K562 (cell line): ENCODE measurements at regions not wholly inside any gene's neighbourhood (a gene's known extent, or its start where the extent isn't known, plus 50 kb on each side); places are given as distances from the start of the nearest gene placed in this dataset.

Experiments used
- ATAC-seq: fragments of 200-7000 bp; cut with Tn5 transposase; 3 replicates; pipeline ENCODE4 v1.9.1; 2020; ENCODE audit warnings: moderate library complexity
- BruUV-seq: library from RNA; stranded (reverse); fragments of 400-500 nt; replicated peaks from 2 replicates; lab custom pipeline; 2021; lab: Mats Ljungman, UMichigan
- CTCF ChIA-PET: fragments of 300-600 bp; formaldehyde crosslinking; extraction: SDS; loops from one replicate; lab custom pipeline; 2021; ENCODE audit warnings: low intra/inter-chr PET ratio; lab: Yijun Ruan, JAX
- POLR2A ChIA-PET: fragments of 300-600, 350-650 bp; sonication (Branson Sonifier 250); formaldehyde crosslinking; extraction: SDS; loops from one replicate; lab custom pipeline; 2021; ENCODE audit warnings: antibody characterized with exemption, inconsistent platforms; lab: Yijun Ruan, JAX
- DNase-seq, 4 experiments: peaks; one replicate each; pipeline versions ENCODE4 v3.0.0 to v3.0.0-alpha.2; 2011 to 2018; ENCODE audit warnings: low spot score in 3 of 4, mixed read lengths in 3 of 4; ENCODE audit errors: extremely low read depth in 1 of 4
- FAIRE-seq: peaks from 2 replicates; lab custom pipeline; 2011; peaks lifted over from hg19 to GRCh38; lab: Jason Lieb, UNC
- H2AFZ ChIP-seq: 2 replicates; pipeline ENCODE4 v1.6.0; 2011; ENCODE audit warnings: low read depth, low read length, control low read depth, inconsistent platforms
- H3K27ac ChIP-seq: fragments of 200-600 bp; 3 replicates; pipeline ENCODE4 v1.8.0; 2011; ENCODE audit warnings: low read depth, mild to moderate bottlenecking, control low read depth, inconsistent platforms, low read length, moderate library complexity, mixed read lengths; ENCODE audit errors: extremely low read depth
- H3K27me3 ChIP-seq, 2 experiments: fragments of 300-600 bp in 1 of 2; 2 replicates in 1 of 2; 3 replicates in 1 of 2; pipeline versions ENCODE4 v1.6.0 to v1.8.0; 2011; ENCODE audit warnings: inconsistent platforms in 2 of 2, low read length in 2 of 2, mild to moderate bottlenecking in 1 of 2, mixed read lengths in 1 of 2, moderate library complexity in 1 of 2; ENCODE audit not compliant: control insufficient read depth in 2 of 2, insufficient read depth in 2 of 2
- H3K36me3 ChIP-seq: fragments of 300-600 bp; 3 replicates; pipeline ENCODE4 v1.8.0; 2011; ENCODE audit warnings: mild to moderate bottlenecking, low read length, inconsistent platforms; ENCODE audit not compliant: control insufficient read depth, insufficient read depth
- H3K4me1 ChIP-seq, 2 experiments: fragments of 200-600 bp in 1 of 2; replicated peaks in 1 of 2; 2 replicates in 1 of 2; 3 replicates in 1 of 2; pipeline versions ENCODE4 v1.5.1 to v1.8.0; 2011; ENCODE audit warnings: inconsistent platforms in 2 of 2, low read length in 2 of 2, mild to moderate bottlenecking in 1 of 2, mixed read lengths in 1 of 2, moderate library complexity in 1 of 2; ENCODE audit not compliant: control insufficient read depth in 2 of 2, insufficient read depth in 2 of 2
- H3K4me2 ChIP-seq: 2 replicates; pipeline ENCODE4 v1.6.1; 2011; ENCODE audit warnings: low read length, control low read depth, inconsistent platforms, mixed read lengths; ENCODE audit not compliant: insufficient read depth
- H3K4me3 ChIP-seq: fragments of 200-600 bp; sonication (generic), shearing (Covaris generic); 2 replicates; pipeline ENCODE4 v1.5.1; 2016; ENCODE audit warnings: control low read depth, inconsistent platforms
- H3K79me2 ChIP-seq: fragments of 200-600 bp; 3 replicates; pipeline ENCODE4 v1.8.0; 2011; ENCODE audit warnings: low read length, inconsistent platforms; ENCODE audit not compliant: control insufficient read depth, insufficient read depth
- H3K9ac ChIP-seq, 2 experiments: 2 replicates each; pipeline versions ENCODE4 v1.6.0 to v1.6.1; 2011; ENCODE audit warnings: low read depth in 2 of 2, low read length in 2 of 2, control low read depth in 1 of 2, inconsistent platforms in 1 of 2, mild to moderate bottlenecking in 1 of 2, mixed read lengths in 1 of 2; ENCODE audit not compliant: insufficient read depth in 1 of 2
- H3K9me1 ChIP-seq: one replicate; pipeline ENCODE4 v1.6.0; 2011; ENCODE audit warnings: inconsistent platforms, mild to moderate bottlenecking, low read length, moderate library complexity; ENCODE audit not compliant: control insufficient read depth, insufficient read depth
- H3K9me3 ChIP-seq: replicated peaks from 2 replicates; pipeline ENCODE4 v1.5.1; 2011; ENCODE audit warnings: low read depth, low read length, inconsistent platforms; ENCODE audit not compliant: control insufficient read depth, insufficient read depth
- H4K20me1 ChIP-seq: replicated peaks from 2 replicates; pipeline ENCODE4 v1.6.1; 2011; ENCODE audit warnings: low read length, inconsistent platforms, mixed read lengths; ENCODE audit not compliant: control insufficient read depth, insufficient read depth
- ARNT ChIP-seq, 2 experiments: fragments of 450-650 bp; IDR thresholded peaks; 2 replicates each; pipeline ENCODE4 v1.6.1; 2016; ENCODE audit warnings: mild to moderate bottlenecking in 1 of 2
- EZH2 ChIP-seq: IDR thresholded peaks from 2 replicates; pipeline ENCODE4 v1.6.1; 2012; ENCODE audit warnings: low read depth, mild to moderate bottlenecking, inconsistent platforms, low read length, borderline replicate concordance
- NR4A1 ChIP-seq, 2 experiments: fragments of 250-450 bp in 1 of 2; fragments of 450-650 bp in 1 of 2; sonication (Bioruptor Pico) in 1 of 2; IDR thresholded peaks; 2 replicates each; pipeline versions ENCODE4 v1.4.0 to v1.6.1; 2016 to 2020; ENCODE audit warnings: mild to moderate bottlenecking in 2 of 2, missing compliant biosample characterization in 1 of 2, missing genetic modification characterization in 1 of 2, moderate library complexity in 1 of 2
- TCF7 ChIP-seq: sonication (generic); IDR thresholded peaks from 2 replicates; pipeline ENCODE4 v1.6.1; 2016; ENCODE audit warnings: antibody characterized with exemption, borderline replicate concordance
- ZNF232 ChIP-seq: sonication (generic); formaldehyde crosslinking; IDR thresholded peaks from 2 replicates; pipeline ENCODE4 v1.8.0; 2022; ENCODE audit warnings: mild to moderate bottlenecking, missing genetic modification reagents
- ZSCAN32 ChIP-seq: fragments of 450-650 bp; formaldehyde crosslinking; IDR thresholded peaks from 2 replicates; pipeline ENCODE4 v1.4.0; 2020; ENCODE audit warnings: mild to moderate bottlenecking, moderate library complexity
- WGBS: fragments of 100-300 bp; shearing (Covaris generic); methylation state at CpG from one replicate; pipeline ENCODE4 v1.1.6; 2016; ENCODE audit warnings: low coverage, mixed read lengths; ENCODE audit not compliant: insufficient coverage; ENCODE audit errors: missing lambda C conversion rate; 5-methylcytosine and 5-hydroxymethylcytosine counted together
- in situ Hi-C: fragments of 300-500 bp; cut with MboI; formaldehyde crosslinking; loops from 4 replicates; pipeline ENCODE4 v1.15.0; 2018; ENCODE audit warnings: inconsistent platforms, mixed read lengths
- intact Hi-C: fragments of 100-400 bp; cut with micrococcal nuclease; formaldehyde crosslinking; loops from 2 replicates; pipeline ENCODE4 v1.14.2; 2022
- TF ChIP-seq, protein P1 (sequence below): sonication (generic); formaldehyde crosslinking; IDR thresholded peaks from 2 replicates; pipeline ENCODE4 v1.8.0; 2022; ENCODE audit warnings: mild to moderate bottlenecking, missing genetic modification reagents
- TF ChIP-seq, protein P2 (sequence below): fragments of 450-650 bp; formaldehyde crosslinking; IDR thresholded peaks from 2 replicates; pipeline ENCODE4 v1.4.0; 2022; ENCODE audit warnings: mild to moderate bottlenecking, moderate library complexity
- TF ChIP-seq, protein P3 (sequence below): fragments of 250-450 bp; sonication (Bioruptor Pico); IDR thresholded peaks from 2 replicates; pipeline ENCODE4 v1.5.0; 2021; ENCODE audit warnings: mild to moderate bottlenecking, moderate library complexity
- TF ChIP-seq, protein P4 (sequence below): sonication (generic); formaldehyde crosslinking; IDR thresholded peaks from 2 replicates; pipeline ENCODE4 v1.4.0; 2020; ENCODE audit warnings: mild to moderate bottlenecking, missing genetic modification reagents

DNA sequence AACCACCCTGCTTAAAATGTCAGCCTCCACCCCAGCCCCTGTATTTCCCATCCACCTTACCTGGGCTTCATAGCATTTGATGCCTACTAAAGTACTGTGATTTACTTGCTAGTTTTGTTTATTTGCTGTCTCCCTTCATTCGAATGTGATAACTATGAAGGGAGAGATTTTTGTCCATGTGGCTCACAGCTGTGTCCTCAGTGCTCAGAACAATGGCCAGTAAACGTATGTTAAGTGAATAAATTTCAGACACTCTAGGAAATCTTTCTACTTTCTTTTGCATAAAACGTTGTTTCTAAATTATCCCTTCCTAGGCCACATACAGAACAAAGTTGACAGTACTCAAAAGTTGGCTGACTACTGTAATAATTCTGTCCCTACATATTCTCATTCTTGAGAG is 114.7 kb upstream of the OTUD4 start:
- Histone ChIP-seq H3K9me1 (no peaks in the 10 kb centered on the region), H3K79me2 (no peaks in the 10 kb centered on the region), H3K4me3 (no peak overlapping the region), H4K20me1 (no peaks in the 10 kb centered on the region), H3K4me2 (no peak overlapping the region), H3K36me3 (no peaks in the 10 kb centered on the region), H3K27me3 (no peaks in the 10 kb centered on the region; a peak in 1 of 5 replicates), H3K27ac (no peak overlapping the region), H3K9me3 (no peaks in the 10 kb centered on the region), H2AFZ (no peak overlapping the region), H3K9ac (no peak overlapping the region), H3K4me1 (no peaks in the 10 kb centered on the region)
- intact Hi-C loops = no loop called here
- DNase-seq = no peak
- BruUV-seq = no TSS peak
- 3% methylated on average over 3 of the region's 3 CpGs for WGBS
- no peak for ATAC-seq
- in situ Hi-C loops = no loop called here
- TF ChIP-seq, protein P1, sequence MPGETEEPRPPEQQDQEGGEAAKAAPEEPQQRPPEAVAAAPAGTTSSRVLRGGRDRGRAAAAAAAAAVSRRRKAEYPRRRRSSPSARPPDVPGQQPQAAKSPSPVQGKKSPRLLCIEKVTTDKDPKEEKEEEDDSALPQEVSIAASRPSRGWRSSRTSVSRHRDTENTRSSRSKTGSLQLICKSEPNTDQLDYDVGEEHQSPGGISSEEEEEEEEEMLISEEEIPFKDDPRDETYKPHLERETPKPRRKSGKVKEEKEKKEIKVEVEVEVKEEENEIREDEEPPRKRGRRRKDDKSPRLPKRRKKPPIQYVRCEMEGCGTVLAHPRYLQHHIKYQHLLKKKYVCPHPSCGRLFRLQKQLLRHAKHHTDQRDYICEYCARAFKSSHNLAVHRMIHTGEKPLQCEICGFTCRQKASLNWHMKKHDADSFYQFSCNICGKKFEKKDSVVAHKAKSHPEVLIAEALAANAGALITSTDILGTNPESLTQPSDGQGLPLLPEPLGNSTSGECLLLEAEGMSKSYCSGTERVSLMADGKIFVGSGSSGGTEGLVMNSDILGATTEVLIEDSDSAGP (CRISPR knock-in tag) = no peak
- TF ChIP-seq ZNF232 (CRISPR knock-in tag) (no peak), NR4A1 (CRISPR knock-in tag; IDR thresholded peaks at IDR 0.05) (no peak), NR4A1 (tag; IDR thresholded peaks at IDR 0.05) (no peak), ZSCAN32 (no peak), ARNT (IDR thresholded peaks at IDR 0.05) (no peak), EZH2 (no peak), TCF7 (no peak)
- TF ChIP-seq, protein P2, sequence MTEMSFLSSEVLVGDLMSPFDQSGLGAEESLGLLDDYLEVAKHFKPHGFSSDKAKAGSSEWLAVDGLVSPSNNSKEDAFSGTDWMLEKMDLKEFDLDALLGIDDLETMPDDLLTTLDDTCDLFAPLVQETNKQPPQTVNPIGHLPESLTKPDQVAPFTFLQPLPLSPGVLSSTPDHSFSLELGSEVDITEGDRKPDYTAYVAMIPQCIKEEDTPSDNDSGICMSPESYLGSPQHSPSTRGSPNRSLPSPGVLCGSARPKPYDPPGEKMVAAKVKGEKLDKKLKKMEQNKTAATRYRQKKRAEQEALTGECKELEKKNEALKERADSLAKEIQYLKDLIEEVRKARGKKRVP = no peak
- TF ChIP-seq, protein P3, sequence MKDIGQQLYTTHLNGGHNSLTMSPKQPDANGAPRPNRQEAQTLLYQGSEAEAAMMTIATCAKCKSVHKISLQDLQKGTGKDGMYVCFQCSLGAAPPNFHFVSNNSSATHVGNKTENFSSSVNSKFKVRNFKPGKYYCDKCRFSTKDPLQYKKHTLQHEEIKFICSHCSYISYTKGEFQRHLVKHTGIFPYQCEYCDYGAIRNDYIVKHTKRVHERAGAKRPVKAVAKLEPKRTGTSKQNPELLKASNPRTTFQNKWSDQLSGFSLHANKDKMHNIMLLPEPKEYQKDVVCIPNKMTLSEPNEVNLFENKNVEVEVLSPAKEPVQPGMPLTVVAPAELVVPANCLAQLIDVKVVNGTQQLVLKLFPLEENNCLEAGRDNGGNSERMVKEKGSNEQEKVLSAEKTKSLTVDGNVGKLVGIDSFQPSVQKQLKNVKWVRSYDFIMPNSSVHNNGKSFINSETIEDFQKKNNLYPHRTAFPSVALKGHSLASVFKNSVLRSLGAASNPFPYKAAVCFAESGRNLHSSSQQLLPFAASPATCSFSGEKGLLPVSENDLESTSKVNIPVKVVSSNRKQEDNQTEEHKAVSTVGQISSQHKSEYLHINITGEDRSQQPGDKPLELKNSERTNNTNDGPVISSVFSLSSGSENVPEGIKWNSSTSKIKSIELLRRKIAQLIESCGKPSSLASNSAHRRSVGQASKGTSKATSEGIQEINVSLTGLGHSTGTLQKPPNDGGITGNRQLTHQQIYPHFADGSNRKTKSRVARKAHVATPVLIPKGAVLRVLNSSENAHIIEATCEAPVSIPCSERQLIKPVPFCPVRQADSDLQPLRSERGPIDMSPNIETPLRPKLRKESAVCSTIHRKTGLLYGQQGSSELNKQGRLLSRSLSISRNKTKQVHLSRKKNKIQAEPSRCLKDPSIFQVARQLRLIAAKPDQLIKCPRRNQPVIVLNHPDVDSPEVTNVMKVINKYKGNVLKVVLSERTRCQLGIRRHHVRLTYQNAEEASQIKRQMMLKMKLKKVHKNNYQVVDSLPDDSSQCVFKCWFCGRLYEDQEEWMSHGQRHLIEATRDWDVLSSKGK = no peak
- TF ChIP-seq, protein P4, sequence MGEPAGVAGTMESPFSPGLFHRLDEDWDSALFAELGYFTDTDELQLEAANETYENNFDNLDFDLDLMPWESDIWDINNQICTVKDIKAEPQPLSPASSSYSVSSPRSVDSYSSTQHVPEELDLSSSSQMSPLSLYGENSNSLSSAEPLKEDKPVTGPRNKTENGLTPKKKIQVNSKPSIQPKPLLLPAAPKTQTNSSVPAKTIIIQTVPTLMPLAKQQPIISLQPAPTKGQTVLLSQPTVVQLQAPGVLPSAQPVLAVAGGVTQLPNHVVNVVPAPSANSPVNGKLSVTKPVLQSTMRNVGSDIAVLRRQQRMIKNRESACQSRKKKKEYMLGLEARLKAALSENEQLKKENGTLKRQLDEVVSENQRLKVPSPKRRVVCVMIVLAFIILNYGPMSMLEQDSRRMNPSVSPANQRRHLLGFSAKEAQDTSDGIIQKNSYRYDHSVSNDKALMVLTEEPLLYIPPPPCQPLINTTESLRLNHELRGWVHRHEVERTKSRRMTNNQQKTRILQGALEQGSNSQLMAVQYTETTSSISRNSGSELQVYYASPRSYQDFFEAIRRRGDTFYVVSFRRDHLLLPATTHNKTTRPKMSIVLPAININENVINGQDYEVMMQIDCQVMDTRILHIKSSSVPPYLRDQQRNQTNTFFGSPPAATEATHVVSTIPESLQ (CRISPR knock-in tag) = no peak
- no peak for FAIRE-seq
- CTCF ChIA-PET = no interaction called here
- POLR2A ChIA-PET = no interaction called here
